ENCODE measurements at regions not wholly inside any gene's neighbourhood (a gene's known extent, or its start where the extent isn't known, plus 50 kb on each side); places are given as distances from the start of the nearest gene placed in this dataset.
A peak's percentile ranks its signal among the peaks of the same experiment; 100 is the strongest.

DNA sequence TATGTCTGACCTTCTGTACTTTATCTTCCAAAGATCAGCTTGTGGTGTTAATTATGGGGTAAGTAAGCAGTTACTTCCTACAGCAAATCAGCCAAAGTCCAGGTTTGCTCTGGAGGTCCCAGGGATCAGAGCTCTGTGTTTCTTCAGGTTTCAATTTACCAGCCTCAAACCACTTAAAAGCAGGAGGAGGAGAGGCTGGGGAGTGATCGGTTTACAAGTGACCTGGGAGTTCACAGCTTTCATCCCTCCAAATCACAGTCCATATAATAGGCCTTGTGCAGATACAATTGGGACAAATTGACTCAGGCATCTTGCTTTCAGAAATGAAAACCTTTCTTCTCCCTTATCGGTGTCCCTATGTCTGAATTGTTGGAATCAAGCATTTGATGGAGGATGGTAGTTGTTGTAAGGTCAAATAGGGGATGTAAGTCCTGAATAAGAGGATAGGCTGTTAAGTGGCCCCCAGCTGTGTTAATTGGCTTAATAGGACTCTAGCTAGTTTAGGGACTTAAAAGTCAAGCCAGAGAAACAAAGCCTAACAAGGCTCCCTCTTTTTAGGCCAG lies 188.0 kb upstream of the NT5C1B start (continued):
- TF ChIP-seq ZNF292 (CRISPR knock-in tag; IDR thresholded peaks at IDR 0.05; ENCODE audit: borderline replicate concordance, low read depth) (peak; percentile 48; the same call in 1 of the 2 replicates), GFI1 (CRISPR knock-in tag; IDR thresholded peaks at IDR 0.05; ENCODE audit: borderline replicate concordance) (peak; percentile 97), FOSL1 (CRISPR knock-in tag; IDR thresholded peaks at IDR 0.05; ENCODE audit: borderline replicate concordance) (peak; percentile 21; the same call in 1 of the 2 replicates), FOXP1 (IDR thresholded peaks at IDR 0.05) (no peak), FOXP1 (CRISPR knock-in tag; IDR thresholded peaks at IDR 0.05) (peak; percentile 81; the same call in 1 of the 2 replicates), TOE1 (CRISPR knock-in tag; IDR thresholded peaks at IDR 0.05) (0 out of 2 replicates have a peak, but pooled peaks have one; percentile 59), HMG20B (CRISPR knock-in tag; conservative IDR thresholded peaks at IDR 0.05) (peak; percentile 96), HMGA1 (CRISPR knock-in tag; conservative IDR thresholded peaks at IDR 0.05) (no peak), ARNT2 (CRISPR knock-in tag; IDR thresholded peaks at IDR 0.05; ENCODE audit: low read depth) (no peak), FOXC1 (CRISPR knock-in tag; IDR thresholded peaks at IDR 0.05; ENCODE audit: borderline replicate concordance) (no peak), PITX1 (CRISPR knock-in tag; IDR thresholded peaks at IDR 0.05) (peak; percentile 87), REST (IDR thresholded peaks at IDR 0.05; ENCODE audit: borderline replicate concordance in 1 of 2, low read depth in 1 of 2, low read length in 2 of 2) (0 out of 4 replicates have a peak, but pooled peaks of 1 of the 2 experiments have one; percentile 63), IKZF4 (CRISPR knock-in tag; IDR thresholded peaks at IDR 0.05; ENCODE audit: borderline replicate concordance, low read depth, not compliant biosample characterization) (no peak), SAP130 (CRISPR knock-in tag; IDR thresholded peaks at IDR 0.05; ENCODE audit: low read depth) (peak; percentile 26; the same call in 1 of the 2 replicates)
- TF ChIP-seq, protein P1, sequence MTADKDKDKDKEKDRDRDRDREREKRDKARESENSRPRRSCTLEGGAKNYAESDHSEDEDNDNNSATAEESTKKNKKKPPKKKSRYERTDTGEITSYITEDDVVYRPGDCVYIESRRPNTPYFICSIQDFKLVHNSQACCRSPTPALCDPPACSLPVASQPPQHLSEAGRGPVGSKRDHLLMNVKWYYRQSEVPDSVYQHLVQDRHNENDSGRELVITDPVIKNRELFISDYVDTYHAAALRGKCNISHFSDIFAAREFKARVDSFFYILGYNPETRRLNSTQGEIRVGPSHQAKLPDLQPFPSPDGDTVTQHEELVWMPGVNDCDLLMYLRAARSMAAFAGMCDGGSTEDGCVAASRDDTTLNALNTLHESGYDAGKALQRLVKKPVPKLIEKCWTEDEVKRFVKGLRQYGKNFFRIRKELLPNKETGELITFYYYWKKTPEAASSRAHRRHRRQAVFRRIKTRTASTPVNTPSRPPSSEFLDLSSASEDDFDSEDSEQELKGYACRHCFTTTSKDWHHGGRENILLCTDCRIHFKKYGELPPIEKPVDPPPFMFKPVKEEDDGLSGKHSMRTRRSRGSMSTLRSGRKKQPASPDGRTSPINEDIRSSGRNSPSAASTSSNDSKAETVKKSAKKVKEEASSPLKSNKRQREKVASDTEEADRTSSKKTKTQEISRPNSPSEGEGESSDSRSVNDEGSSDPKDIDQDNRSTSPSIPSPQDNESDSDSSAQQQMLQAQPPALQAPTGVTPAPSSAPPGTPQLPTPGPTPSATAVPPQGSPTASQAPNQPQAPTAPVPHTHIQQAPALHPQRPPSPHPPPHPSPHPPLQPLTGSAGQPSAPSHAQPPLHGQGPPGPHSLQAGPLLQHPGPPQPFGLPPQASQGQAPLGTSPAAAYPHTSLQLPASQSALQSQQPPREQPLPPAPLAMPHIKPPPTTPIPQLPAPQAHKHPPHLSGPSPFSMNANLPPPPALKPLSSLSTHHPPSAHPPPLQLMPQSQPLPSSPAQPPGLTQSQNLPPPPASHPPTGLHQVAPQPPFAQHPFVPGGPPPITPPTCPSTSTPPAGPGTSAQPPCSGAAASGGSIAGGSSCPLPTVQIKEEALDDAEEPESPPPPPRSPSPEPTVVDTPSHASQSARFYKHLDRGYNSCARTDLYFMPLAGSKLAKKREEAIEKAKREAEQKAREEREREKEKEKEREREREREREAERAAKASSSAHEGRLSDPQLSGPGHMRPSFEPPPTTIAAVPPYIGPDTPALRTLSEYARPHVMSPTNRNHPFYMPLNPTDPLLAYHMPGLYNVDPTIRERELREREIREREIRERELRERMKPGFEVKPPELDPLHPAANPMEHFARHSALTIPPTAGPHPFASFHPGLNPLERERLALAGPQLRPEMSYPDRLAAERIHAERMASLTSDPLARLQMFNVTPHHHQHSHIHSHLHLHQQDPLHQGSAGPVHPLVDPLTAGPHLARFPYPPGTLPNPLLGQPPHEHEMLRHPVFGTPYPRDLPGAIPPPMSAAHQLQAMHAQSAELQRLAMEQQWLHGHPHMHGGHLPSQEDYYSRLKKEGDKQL (CRISPR knock-in tag; IDR thresholded peaks at IDR 0.05; ENCODE audit: low read depth): peak; percentile 96
- TF ChIP-seq, protein P2, sequence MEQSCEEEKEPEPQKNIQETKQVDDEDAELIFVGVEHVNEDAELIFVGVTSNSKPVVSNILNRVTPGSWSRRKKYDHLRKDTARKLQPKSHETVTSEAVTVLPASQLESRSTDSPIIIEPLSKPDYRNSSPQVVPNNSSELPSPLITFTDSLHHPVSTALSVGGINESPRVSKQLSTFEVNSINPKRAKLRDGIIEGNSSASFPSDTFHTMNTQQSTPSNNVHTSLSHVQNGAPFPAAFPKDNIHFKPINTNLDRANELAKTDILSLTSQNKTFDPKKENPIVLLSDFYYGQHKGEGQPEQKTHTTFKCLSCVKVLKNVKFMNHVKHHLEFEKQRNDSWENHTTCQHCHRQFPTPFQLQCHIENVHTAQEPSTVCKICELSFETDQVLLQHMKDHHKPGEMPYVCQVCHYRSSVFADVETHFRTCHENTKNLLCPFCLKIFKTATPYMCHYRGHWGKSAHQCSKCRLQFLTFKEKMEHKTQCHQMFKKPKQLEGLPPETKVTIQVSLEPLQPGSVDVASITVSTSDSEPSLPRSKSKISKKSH (CRISPR knock-in tag; IDR thresholded peaks at IDR 0.05; ENCODE audit: borderline replicate concordance): no peak
